ENCODE measurements at regions not wholly inside any gene's neighbourhood (a gene's known extent, or its start where the extent isn't known, plus 50 kb on each side); places are given as distances from the start of the nearest gene placed in this dataset.

DNA sequence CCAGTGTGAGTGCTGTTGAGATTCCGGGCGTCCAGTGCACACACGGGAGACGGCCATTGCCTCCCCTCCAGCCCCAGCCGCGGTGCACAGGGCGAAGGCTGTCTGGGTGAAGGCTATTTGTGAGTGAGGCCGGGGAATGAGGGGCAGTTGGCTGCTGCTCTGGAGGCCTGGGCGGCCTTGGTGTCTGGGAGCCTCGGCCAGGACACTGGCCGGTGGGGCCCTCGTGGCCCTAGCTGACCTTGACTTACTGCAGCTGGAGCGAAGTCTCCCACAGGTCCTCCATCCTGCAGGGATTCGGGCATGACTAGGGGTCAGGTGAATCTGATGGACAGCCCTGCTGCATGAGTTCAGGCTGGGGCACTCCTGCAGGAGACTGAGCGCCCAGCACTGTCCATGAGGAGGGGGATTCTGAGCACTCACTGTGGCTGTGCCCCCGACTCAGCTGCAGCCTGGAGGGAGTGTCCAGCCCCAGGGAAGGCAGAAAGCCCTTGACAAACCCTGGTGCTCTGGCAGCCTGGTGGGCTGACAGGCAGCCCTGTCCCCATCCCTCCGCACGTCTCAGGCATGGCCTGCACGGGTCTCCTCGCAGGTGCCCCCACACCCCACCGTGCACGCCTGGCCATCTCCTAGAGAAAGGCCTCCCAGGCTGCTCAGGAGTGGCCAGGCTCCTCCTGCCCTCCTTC, 52.7 kb upstream of the FAM20C start:
- no peak for DNase-seq
- Histone ChIP-seq H3K4me3 (ENCODE audit: control insufficient read depth in 1 of 7, extremely low read depth in 1 of 7, insufficient read depth in 4 of 7, low read depth in 2 of 7, low read length in 6 of 7) (no peak overlapping the region), H3K27ac (ENCODE audit: insufficient read depth in 1 of 2, low read depth in 1 of 2, low read length in 2 of 2, poor library complexity in 1 of 2, severe bottlenecking in 2 of 2) (no peak overlapping the region), H3K36me3 (ENCODE audit: control insufficient read depth in 4 of 4, insufficient read depth in 4 of 4, low read length in 3 of 4) (no peaks in the 10 kb centered on the region), H3K4me1 (ENCODE audit: control extremely low read depth in 1 of 4, control insufficient read depth in 4 of 4, insufficient read depth in 4 of 4, low read length in 3 of 4) (no peaks in the 10 kb centered on the region), H3K27me3 (replicated peaks in 2 of 5; ENCODE audit: control insufficient read depth in 4 of 5, insufficient read depth in 5 of 5, low read length in 4 of 5) (peaks cover 0 to 2% (median 0%) of the 10 kb centered on the region in 5 experiments), H3K9me3 (ENCODE audit: control extremely low read depth in 1 of 5, control insufficient read depth in 4 of 5, insufficient read depth in 2 of 5, low read depth in 1 of 5, low read length in 4 of 5) (no peaks in the 10 kb centered on the region)
- WGBS (ENCODE audit: insufficient coverage), result 94% methylated on average over 14 of the region's 22 CpGs
- POLR2A ChIA-PET, result no interaction called here
- CTCF ChIA-PET, result no interaction called here

GRCh38 chr7:140996-141395, 51.4 kb upstream of the FAM20C start:
- CTCF ChIA-PET, result no interaction called here
- H3K9me3 ChIP-seq (ENCODE audit: control extremely low read depth in 1 of 5, control insufficient read depth in 4 of 5, insufficient read depth in 2 of 5, low read depth in 1 of 5, low read length in 4 of 5), result no peaks in the 10 kb centered on the region
- peaks cover 0 to 2% (median 0%) of the 10 kb centered on the region in 4 experiments for H3K4me1 ChIP-seq (ENCODE audit: control extremely low read depth in 1 of 4, control insufficient read depth in 4 of 4, insufficient read depth in 4 of 4, low read length in 3 of 4)
- POLR2A ChIA-PET, result no interaction called here
- no peak overlapping the region for H3K27ac ChIP-seq (ENCODE audit: insufficient read depth in 1 of 2, low read depth in 1 of 2, low read length in 2 of 2, poor library complexity in 1 of 2, severe bottlenecking in 2 of 2)
- DNase-seq, result no peak
- 96% methylated on average over 6 of the region's 6 CpGs for WGBS (ENCODE audit: insufficient coverage)
- H3K4me3 ChIP-seq (ENCODE audit: control insufficient read depth in 1 of 7, extremely low read depth in 1 of 7, insufficient read depth in 4 of 7, low read depth in 2 of 7, low read length in 6 of 7), result no peak overlapping the region
- peaks cover 0 to 2% (median 0%) of the 10 kb centered on the region in 5 experiments for H3K27me3 ChIP-seq (replicated peaks in 2 of 5; ENCODE audit: control insufficient read depth in 4 of 5, insufficient read depth in 5 of 5, low read length in 4 of 5)
- peaks cover 0 to 3% (median 0%) of the 10 kb centered on the region in 4 experiments for H3K36me3 ChIP-seq (ENCODE audit: control insufficient read depth in 4 of 4, insufficient read depth in 4 of 4, low read length in 3 of 4)

DNA sequence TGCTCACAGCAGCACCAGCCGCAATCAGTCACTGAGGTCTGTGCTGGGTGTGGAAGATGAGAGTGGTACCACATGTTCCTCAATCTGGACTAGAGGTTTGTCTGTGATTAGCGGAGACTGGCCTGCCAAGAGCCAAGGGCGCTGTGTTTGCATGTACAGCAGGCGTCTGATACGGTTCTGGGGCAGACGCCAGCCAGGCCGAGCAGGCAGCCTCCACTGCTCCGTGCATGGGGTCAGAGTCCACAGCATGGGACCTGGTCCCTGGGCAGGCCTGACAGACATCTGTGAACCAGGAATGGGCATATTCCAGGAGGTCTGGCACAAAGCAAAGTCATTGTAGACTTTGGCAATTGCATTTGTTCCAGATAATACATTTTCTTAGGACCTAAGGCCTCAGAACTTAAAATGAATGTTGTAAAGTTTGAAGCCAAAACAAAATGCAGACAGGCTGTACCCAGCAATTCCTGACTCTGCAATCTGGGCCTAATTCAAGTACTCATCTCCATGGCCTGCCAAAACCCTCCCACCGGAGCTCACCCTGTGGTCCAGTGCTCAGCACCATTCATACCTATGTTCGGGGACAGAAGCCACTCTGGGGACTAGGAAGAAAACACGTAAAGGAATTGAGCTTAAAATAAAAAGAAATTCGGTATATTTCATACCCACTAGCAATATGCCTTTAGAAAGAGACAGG, 50.0 kb upstream of the FAM20C start:
- no peaks in the 10 kb centered on the region for H3K9me3 ChIP-seq (ENCODE audit: control extremely low read depth in 1 of 5, control insufficient read depth in 4 of 5, insufficient read depth in 2 of 5, low read depth in 1 of 5, low read length in 4 of 5)
- peaks cover 0 to 2% (median 0%) of the 10 kb centered on the region in 5 experiments for H3K27me3 ChIP-seq (replicated peaks in 2 of 5; ENCODE audit: control insufficient read depth in 4 of 5, insufficient read depth in 5 of 5, low read length in 4 of 5)
- H3K36me3 ChIP-seq (ENCODE audit: control insufficient read depth in 4 of 4, insufficient read depth in 4 of 4, low read length in 3 of 4), result peaks cover 0 to 5% (median 2%) of the 10 kb centered on the region in 4 experiments
- 97% methylated on average over 12 of the region's 12 CpGs for WGBS (ENCODE audit: insufficient coverage)
- H3K4me1 ChIP-seq (ENCODE audit: control extremely low read depth in 1 of 4, control insufficient read depth in 4 of 4, insufficient read depth in 4 of 4, low read length in 3 of 4), result peaks cover 0 to 5% (median 0%) of the 10 kb centered on the region in 4 experiments
- POLR2A ChIA-PET, result no interaction called here
- no peak for DNase-seq
- H3K4me3 ChIP-seq (ENCODE audit: control insufficient read depth in 1 of 7, extremely low read depth in 1 of 7, insufficient read depth in 4 of 7, low read depth in 2 of 7, low read length in 6 of 7), result no peak overlapping the region
- CTCF ChIA-PET, result no interaction called here
- no peak overlapping the region for H3K27ac ChIP-seq (ENCODE audit: insufficient read depth in 1 of 2, low read depth in 1 of 2, low read length in 2 of 2, poor library complexity in 1 of 2, severe bottlenecking in 2 of 2)
